MM.1S (cell line): ENCODE measurements at regions not wholly inside any gene's neighbourhood (a gene's known extent, or its start where the extent isn't known, plus 50 kb on each side); places are given as distances from the start of the nearest gene placed in this dataset.

Experiments
- CTCF ChIP-seq: fragments of 300-600 bp; sonication (generic); IDR thresholded peaks from 2 replicates; pipeline ENCODE4 v1.5.1; 2016; ENCODE audit warnings: antibody characterized with exemption, low read length, mixed read lengths
- EZH2 ChIP-seq: fragments of 300-600 bp; sonication (generic); optimal IDR thresholded peaks from 2 replicates; pipeline ENCODE3; 2017; ENCODE audit warnings: low read depth, mild to moderate bottlenecking, antibody characterized with exemption, low read length, mixed read lengths
- EZH2phosphoT487 ChIP-seq: fragments of 300-600 bp; sonication (generic); IDR thresholded peaks from 2 replicates; pipeline ENCODE4 v1.6.1; 2018; ENCODE audit warnings: antibody characterized with exemption, low read length

- TF ChIP-seq CTCF (no peak), EZH2 (no peak), EZH2phosphoT487 (no peak)
These were observed 205.6 kb upstream of the GDNF start for GRCh38 chr5:38045446-38045845.
